PC-9 (cell line): ENCODE measurements at regions not wholly inside any gene's neighbourhood (a gene's known extent, or its start where the extent isn't known, plus 50 kb on each side); places are given as distances from the start of the nearest gene placed in this dataset.
A peak's percentile ranks its signal among the peaks of the same experiment; 100 is the strongest.

ENCODE experiments used
- BruUV-seq: library from RNA; stranded (reverse); fragments of 400-500 nt; replicated peaks from 2 replicates; lab custom pipeline; 2021; lab: Mats Ljungman, UMichigan
- CTCF ChIA-PET: fragments of 300-600 bp; sonication (Branson Sonifier 250); formaldehyde crosslinking; loops from one replicate; lab custom pipeline; 2022; ENCODE audit warnings: antibody characterized with exemption; lab: Charles Lee
- POLR2A ChIA-PET: fragments of 300-600 bp; sonication (Branson Sonifier 250); formaldehyde crosslinking; loops from one replicate; lab custom pipeline; 2022; ENCODE audit warnings: antibody characterized with exemption; ENCODE audit not compliant: unreplicated experiment; lab: Charles Lee
- DNase-seq, 2 experiments: peaks; one replicate each; pipeline versions ENCODE4 v3.0.0 to v3.0.0-alpha.2; 2015 to 2022; ENCODE audit warnings: mixed read lengths in 1 of 2
- H2AFZ ChIP-seq: fragments of 200-600 bp; sonication (generic); 2 replicates; pipeline ENCODE4 v1.8.1; 2017; ENCODE audit warnings: antibody characterized with exemption
- H3F3A ChIP-seq: fragments of 200-600 bp; sonication (generic); 2 replicates; pipeline ENCODE4 v1.8.1; 2017; ENCODE audit warnings: antibody characterized with exemption, mild to moderate bottlenecking, low read depth; ENCODE audit not compliant: insufficient read depth
- H3K27ac ChIP-seq: fragments of 200-600 bp; sonication (generic); 2 replicates; pipeline ENCODE4 v1.6.1; 2016; ENCODE audit warnings: mixed run types
- H3K27me3 ChIP-seq: fragments of 200-600 bp; sonication (generic); 2 replicates; pipeline ENCODE4 v1.6.1; 2016; ENCODE audit warnings: low read depth, mixed run types; ENCODE audit not compliant: insufficient read depth
- H3K36me3 ChIP-seq: fragments of 200-600 bp; sonication (generic); 2 replicates; pipeline ENCODE4 v1.6.1; 2016; ENCODE audit warnings: low read depth, mixed run types
- H3K4me1 ChIP-seq: fragments of 200-600 bp; sonication (generic); replicated peaks from 2 replicates; pipeline ENCODE4 v1.6.1; 2016; ENCODE audit warnings: mixed run types; ENCODE audit not compliant: insufficient read depth
- H3K4me2 ChIP-seq: fragments of 200-600 bp; sonication (generic); 2 replicates; pipeline ENCODE4 v1.6.1; 2017; ENCODE audit warnings: mixed run types
- H3K4me3 ChIP-seq: fragments of 200-600 bp; sonication (generic); 2 replicates; pipeline ENCODE4 v1.6.1; 2016; ENCODE audit warnings: mixed run types
- H3K79me2 ChIP-seq: fragments of 200-600 bp; sonication (generic); 2 replicates; pipeline ENCODE4 v1.6.1; 2017; ENCODE audit warnings: low read depth, mixed run types
- H3K9me2 ChIP-seq: fragments of 200-600 bp; sonication (generic); 2 replicates; pipeline ENCODE4 v1.8.1; 2017; ENCODE audit warnings: mild to moderate bottlenecking; ENCODE audit not compliant: insufficient read depth
- H3K9me3 ChIP-seq: fragments of 200-600 bp; sonication (generic); 2 replicates; pipeline ENCODE4 v1.8.1; 2016; ENCODE audit warnings: low read depth; ENCODE audit not compliant: insufficient read depth
- H4K20me1 ChIP-seq: fragments of 200-600 bp; sonication (generic); 2 replicates; pipeline ENCODE4 v1.8.1; 2017; ENCODE audit not compliant: insufficient read depth
- EZH2 ChIP-seq: fragments of 200-600 bp; sonication (generic); IDR thresholded peaks from 2 replicates; pipeline ENCODE4 v1.8.0; 2017; ENCODE audit warnings: antibody characterized with exemption, low read depth
- intact Hi-C: fragments of 100-400 bp; cut with micrococcal nuclease; formaldehyde crosslinking; loops from one replicate; pipeline ENCODE4 v1.10.0; 2022; ENCODE audit not compliant: unreplicated experiment
- TF ChIP-seq, protein P1 (sequence below): fragments of 200-600 bp; sonication (generic); conservative IDR thresholded peaks from 2 replicates; pipeline ENCODE4 v1.6.1; 2017; ENCODE audit warnings: mixed run types, antibody characterized with exemption, mild to moderate bottlenecking, moderate library complexity

DNA sequence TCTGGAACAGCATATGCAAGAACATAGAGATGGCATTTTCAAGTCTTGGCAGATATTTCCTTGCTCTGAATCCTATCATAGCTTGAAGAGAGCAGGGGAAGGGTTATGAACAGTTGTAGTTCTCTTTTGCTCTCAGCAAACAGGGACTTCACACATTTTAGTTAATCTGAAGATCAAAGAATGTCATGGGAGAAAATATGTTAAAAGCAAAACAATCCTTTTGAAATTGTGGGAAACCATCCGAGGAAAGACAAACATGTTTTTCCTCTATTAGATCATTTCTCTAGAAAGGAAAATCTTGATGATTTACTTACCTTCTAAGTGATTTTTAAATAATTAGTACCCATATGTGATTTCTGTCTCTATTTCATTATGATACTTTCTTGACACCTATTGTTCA is 77.8 kb upstream of the DCBLD2 start:
- no peak for DNase-seq
- H2AFZ ChIP-seq, result no peak overlapping the region
- H3K9me2 ChIP-seq, result no peaks in the 10 kb centered on the region
- no TSS peak for BruUV-seq
- H3K36me3 ChIP-seq, result 0 out of 2 replicates have a peak, but pooled peaks cover 9% of the 10 kb centered on the region
- H3K27ac ChIP-seq, result no peak overlapping the region
- TF ChIP-seq, protein P1, sequence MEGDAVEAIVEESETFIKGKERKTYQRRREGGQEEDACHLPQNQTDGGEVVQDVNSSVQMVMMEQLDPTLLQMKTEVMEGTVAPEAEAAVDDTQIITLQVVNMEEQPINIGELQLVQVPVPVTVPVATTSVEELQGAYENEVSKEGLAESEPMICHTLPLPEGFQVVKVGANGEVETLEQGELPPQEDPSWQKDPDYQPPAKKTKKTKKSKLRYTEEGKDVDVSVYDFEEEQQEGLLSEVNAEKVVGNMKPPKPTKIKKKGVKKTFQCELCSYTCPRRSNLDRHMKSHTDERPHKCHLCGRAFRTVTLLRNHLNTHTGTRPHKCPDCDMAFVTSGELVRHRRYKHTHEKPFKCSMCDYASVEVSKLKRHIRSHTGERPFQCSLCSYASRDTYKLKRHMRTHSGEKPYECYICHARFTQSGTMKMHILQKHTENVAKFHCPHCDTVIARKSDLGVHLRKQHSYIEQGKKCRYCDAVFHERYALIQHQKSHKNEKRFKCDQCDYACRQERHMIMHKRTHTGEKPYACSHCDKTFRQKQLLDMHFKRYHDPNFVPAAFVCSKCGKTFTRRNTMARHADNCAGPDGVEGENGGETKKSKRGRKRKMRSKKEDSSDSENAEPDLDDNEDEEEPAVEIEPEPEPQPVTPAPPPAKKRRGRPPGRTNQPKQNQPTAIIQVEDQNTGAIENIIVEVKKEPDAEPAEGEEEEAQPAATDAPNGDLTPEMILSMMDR, result no peak
- TF ChIP-seq EZH2, result no peak
- H4K20me1 ChIP-seq, result no peaks in the 10 kb centered on the region
- peaks cover 22% of the 10 kb centered on the region; the same call in 1 of the 2 replicates for H3F3A ChIP-seq
- H3K79me2 ChIP-seq, result no peaks in the 10 kb centered on the region
- H3K4me1 ChIP-seq, result peaks cover 28% of the 10 kb centered on the region
- ChIA-PET POLR2A (no interaction called here), CTCF (no interaction called here)
- no peak overlapping the region for H3K4me2 ChIP-seq
- intact Hi-C loops, result loop anchor here (10.0 kb wide), 1 partner anchor 464 kb away; no protein-coding TSS in a partner anchor
- H3K27me3 ChIP-seq, result no peaks in the 10 kb centered on the region
- H3K9me3 ChIP-seq, result peaks cover 47% of the 10 kb centered on the region
- H3K4me3 ChIP-seq, result no peak overlapping the region

DNA sequence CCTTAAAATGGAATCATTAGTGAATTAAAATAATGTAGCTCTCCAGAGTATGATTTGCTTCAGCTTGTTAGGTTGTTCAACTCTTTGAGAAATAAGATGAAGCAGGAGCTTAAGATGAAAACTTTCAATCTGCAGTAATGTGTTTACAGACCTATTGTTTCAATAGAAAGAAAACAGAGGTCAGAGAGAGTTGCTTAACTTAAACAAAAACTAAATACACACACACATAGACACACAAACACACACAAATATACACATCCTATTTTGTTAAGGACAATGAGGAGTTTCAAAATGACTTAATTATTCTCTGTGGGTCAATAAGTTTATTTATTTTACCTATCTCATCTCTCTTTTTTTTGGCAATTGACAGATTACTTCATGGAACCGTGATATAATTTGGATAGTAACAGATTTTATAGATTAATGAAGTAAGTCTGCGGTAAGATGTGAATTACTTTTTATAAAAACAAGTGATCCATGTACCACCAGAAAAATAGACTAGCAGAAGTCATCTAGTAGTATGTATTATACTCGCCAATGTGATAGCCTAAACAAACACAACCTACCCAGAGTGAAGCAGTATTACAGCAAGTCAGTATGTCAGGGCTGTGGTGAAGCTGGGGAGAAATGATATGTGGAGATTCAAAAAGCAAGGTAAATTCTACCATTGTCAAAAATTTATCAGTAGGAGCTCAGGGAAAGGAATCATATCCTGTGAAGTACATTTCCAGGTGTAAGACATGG is 76.7 kb upstream of the DCBLD2 start:
- Histone ChIP-seq H3K4me2 (peak overlapping the region; percentile 24), H3K27ac (peak overlapping the region; percentile 90)

DNA sequence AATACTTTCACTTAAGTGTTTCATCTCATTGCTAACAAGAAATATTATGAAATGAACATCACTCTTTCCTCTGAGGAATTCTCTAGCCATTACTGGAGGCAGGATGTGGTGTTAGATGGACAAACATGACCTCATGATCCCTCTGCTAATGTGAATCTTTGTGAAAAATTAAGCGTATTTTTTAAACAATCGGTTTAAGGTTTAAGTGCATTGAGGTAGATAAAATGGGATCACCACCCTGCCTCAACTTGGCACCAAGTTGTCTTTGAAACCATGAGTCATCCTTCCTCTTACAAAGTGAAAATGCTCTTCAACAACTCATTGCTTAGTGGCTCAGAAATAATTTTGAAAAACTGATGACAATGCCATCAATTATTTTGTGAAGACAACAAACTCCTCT is 76.0 kb upstream of the DCBLD2 start:
- Histone ChIP-seq H4K20me1 (no peaks in the 10 kb centered on the region), H3K4me2 (peak overlapping the region; percentile 24), H3K4me1 (peaks cover 36% of the 10 kb centered on the region), H3K27ac (peak overlapping the region; percentile 90), H3K36me3 (peaks cover 20% of the 10 kb centered on the region; the same call in 1 of the 2 replicates), H3K9me2 (no peaks in the 10 kb centered on the region; the same call in 1 of the 2 replicates), H3K79me2 (no peaks in the 10 kb centered on the region), H3F3A (peaks cover 27% of the 10 kb centered on the region; the same call in 1 of the 2 replicates), H2AFZ (no peak overlapping the region; the same call in 1 of the 2 replicates), H3K4me3 (0 out of 2 replicates have a peak overlapping the region, but pooled peaks have one; percentile 4), H3K9me3 (peaks cover 62% of the 10 kb centered on the region), H3K27me3 (no peaks in the 10 kb centered on the region)
- no TSS peak for BruUV-seq
- intact Hi-C loops, result loop anchor here (10.0 kb wide), 1 partner anchor 463 kb away; no protein-coding TSS in a partner anchor
- ChIA-PET CTCF (no interaction called here), POLR2A (no interaction called here)
- DNase-seq, result peak; percentile 47 to 94
- no peak for TF ChIP-seq EZH2
- TF ChIP-seq, protein P1, result no peak

More for the DNA sequence above, 76.7 kb upstream of the DCBLD2 start:
- no TSS peak for BruUV-seq
- H3K79me2 ChIP-seq, result no peaks in the 10 kb centered on the region
- intact Hi-C loops, result loop anchor here (10.0 kb wide), 1 partner anchor 463 kb away; no protein-coding TSS in a partner anchor
- H2AFZ ChIP-seq, result no peak overlapping the region
- DNase-seq, result no peak
- H3K9me3 ChIP-seq, result peaks cover 56% of the 10 kb centered on the region
- no peaks in the 10 kb centered on the region for H4K20me1 ChIP-seq
- H3K4me1 ChIP-seq, result peaks cover 31% of the 10 kb centered on the region
- 0 out of 2 replicates have a peak overlapping the region, but pooled peaks have one; percentile 4 for H3K4me3 ChIP-seq
- CTCF ChIA-PET, result interaction anchor here (0.7 kb wide), 1 partner anchor 21 kb away, joined by 3 read pairs; no protein-coding TSS in a partner anchor
- no peaks in the 10 kb centered on the region for H3K9me2 ChIP-seq
- TF ChIP-seq, protein P1, result no peak
- TF ChIP-seq EZH2, result no peak
- H3K27me3 ChIP-seq, result no peaks in the 10 kb centered on the region
- POLR2A ChIA-PET, result no interaction called here
- peaks cover 22% of the 10 kb centered on the region; the same call in 1 of the 2 replicates for H3F3A ChIP-seq
- peaks cover 16% of the 10 kb centered on the region; the same call in 1 of the 2 replicates for H3K36me3 ChIP-seq
